ENCODE measurements at regions not wholly inside any gene's neighbourhood (a gene's known extent, or its start where the extent isn't known, plus 50 kb on each side); places are given as distances from the start of the nearest gene placed in this dataset.
"Not testable (repeated sequence)": the region's sequence is repeated elsewhere in the genome, so short reads cannot be mapped to it uniquely, and the experiment has no call there.

- H2AK5ac ChIP-seq (ENCODE audit: insufficient read length, low read length); H3K9me3 ChIP-seq (ENCODE audit: control insufficient read depth, low read depth, low read length); H3K79me1 ChIP-seq (ENCODE audit: insufficient read depth, low read depth, low read length, poor library complexity, severe bottlenecking); H3K4ac ChIP-seq (ENCODE audit: low read depth, low read length); H3K4me3 Mint-ChIP-seq; H3K79me2 ChIP-seq (ENCODE audit: insufficient read depth, low read length); H3K56ac ChIP-seq (ENCODE audit: insufficient read length, low read depth, low read length); H3K23ac ChIP-seq (ENCODE audit: insufficient read length, low read depth, low read length); H3K27me3 Mint-ChIP-seq (ENCODE audit: low read depth); DNase-seq; H3K27ac ChIP-seq (ENCODE audit: insufficient read length, low read depth, low read length); H3K14ac ChIP-seq (ENCODE audit: insufficient read depth, low read length); H3K9ac ChIP-seq (ENCODE audit: extremely low read depth, insufficient read length, low read length); H4K5ac ChIP-seq (ENCODE audit: insufficient read length, low read depth, low read length); H4K20me1 ChIP-seq (ENCODE audit: control insufficient read depth, insufficient read depth, insufficient read length); H2BK20ac ChIP-seq (ENCODE audit: low read depth, low read length, poor library complexity, severe bottlenecking); H2BK12ac ChIP-seq (ENCODE audit: insufficient read length, low read depth, low read length); H3K4me1 Mint-ChIP-seq; H3K27me3 ChIP-seq (ENCODE audit: insufficient read depth, low read length); H3K4me2 ChIP-seq (ENCODE audit: insufficient read depth, insufficient read length, low read length); H4K8ac ChIP-seq (replicated peaks; ENCODE audit: insufficient read length, low read depth, low read length); H3K23me2 ChIP-seq (ENCODE audit: insufficient read length, low read depth, low read length, poor library complexity, severe bottlenecking); H2AFZ ChIP-seq (ENCODE audit: low read length); H2BK5ac ChIP-seq (ENCODE audit: insufficient read length, low read length); H3K18ac ChIP-seq (ENCODE audit: insufficient read length, low read depth, low read length); H3K9me3 Mint-ChIP-seq; H2BK120ac ChIP-seq (ENCODE audit: low read depth, low read length, poor library complexity, severe bottlenecking); H3K4me1 ChIP-seq (ENCODE audit: insufficient read depth, low read length); H3K27ac Mint-ChIP-seq; H2BK15ac ChIP-seq (ENCODE audit: low read depth, low read length); H3K36me3 Mint-ChIP-seq (ENCODE audit: insufficient read depth in 1 of 3, low read depth in 3 of 3); H3T11ph ChIP-seq (ENCODE audit: low read length); H4K91ac ChIP-seq (ENCODE audit: insufficient read length, low read depth, low read length): not testable (repeated sequence)
- WGBS (ENCODE audit: extremely low coverage, insufficient read length, low lambda C conversion rate): no CpG with 5 or more reads among the region's 2 CpGs
These were observed 4926.9 kb upstream of the OR11H1 start for GRCh38 chr22:10601071-10601470.

GRCh38 chr22:10631961-10632360 lies 4896.0 kb upstream of the OR11H1 start:
- not testable (repeated sequence) for H3K9me3 Mint-ChIP-seq; H3K27ac Mint-ChIP-seq; H3K4ac ChIP-seq (ENCODE audit: low read depth, low read length); H4K5ac ChIP-seq (ENCODE audit: insufficient read length, low read depth, low read length); H3K4me2 ChIP-seq (ENCODE audit: insufficient read depth, insufficient read length, low read length); H3K27ac ChIP-seq (ENCODE audit: insufficient read length, low read depth, low read length); H3K14ac ChIP-seq (ENCODE audit: insufficient read depth, low read length); H3K4me3 Mint-ChIP-seq; H3K23me2 ChIP-seq (ENCODE audit: insufficient read length, low read depth, low read length, poor library complexity, severe bottlenecking); H2BK20ac ChIP-seq (ENCODE audit: low read depth, low read length, poor library complexity, severe bottlenecking); H2AFZ ChIP-seq (ENCODE audit: low read length); H3K9me3 ChIP-seq (ENCODE audit: control insufficient read depth, low read depth, low read length); H3K79me2 ChIP-seq (ENCODE audit: insufficient read depth, low read length); H3K36me3 Mint-ChIP-seq (ENCODE audit: insufficient read depth in 1 of 3, low read depth in 3 of 3); H4K8ac ChIP-seq (replicated peaks; ENCODE audit: insufficient read length, low read depth, low read length); H3K56ac ChIP-seq (ENCODE audit: insufficient read length, low read depth, low read length); H2BK120ac ChIP-seq (ENCODE audit: low read depth, low read length, poor library complexity, severe bottlenecking); H2BK12ac ChIP-seq (ENCODE audit: insufficient read length, low read depth, low read length); H3K18ac ChIP-seq (ENCODE audit: insufficient read length, low read depth, low read length); H3K27me3 Mint-ChIP-seq (ENCODE audit: low read depth); H3T11ph ChIP-seq (ENCODE audit: low read length); H4K20me1 ChIP-seq (ENCODE audit: control insufficient read depth, insufficient read depth, insufficient read length); H3K9ac ChIP-seq (ENCODE audit: extremely low read depth, insufficient read length, low read length); H3K4me1 Mint-ChIP-seq; H2BK5ac ChIP-seq (ENCODE audit: insufficient read length, low read length); H2BK15ac ChIP-seq (ENCODE audit: low read depth, low read length); H2AK5ac ChIP-seq (ENCODE audit: insufficient read length, low read length); H3K79me1 ChIP-seq (ENCODE audit: insufficient read depth, low read depth, low read length, poor library complexity, severe bottlenecking); H3K27me3 ChIP-seq (ENCODE audit: insufficient read depth, low read length); H3K23ac ChIP-seq (ENCODE audit: insufficient read length, low read depth, low read length); H3K4me1 ChIP-seq (ENCODE audit: insufficient read depth, low read length); DNase-seq; H4K91ac ChIP-seq (ENCODE audit: insufficient read length, low read depth, low read length)
- WGBS (ENCODE audit: extremely low coverage, insufficient read length, low lambda C conversion rate): no CpG with 5 or more reads among the region's 15 CpGs
